GM10248 (cell line): ENCODE measurements at regions not wholly inside any gene's neighbourhood (a gene's known extent, or its start where the extent isn't known, plus 50 kb on each side); places are given as distances from the start of the nearest gene placed in this dataset.

Experiments
- CTCF ChIA-PET: fragments of 300-600 bp; sonication (Branson Sonifier 250); formaldehyde crosslinking; extraction: SDS; loops from one replicate; lab custom pipeline; 2021; ENCODE audit warnings: antibody characterized with exemption; lab: Yijun Ruan, JAX
- POLR2A ChIA-PET: fragments of 350-650 bp; sonication (Branson Sonifier 250); formaldehyde crosslinking; extraction: SDS; loops from one replicate; lab custom pipeline; 2020; ENCODE audit warnings: antibody characterized with exemption; lab: Yijun Ruan, JAX
- DNase-seq: peaks from one replicate; pipeline ENCODE4 v3.0.0; 2012; ENCODE audit errors: extremely low spot score
- CTCF ChIP-seq: IDR thresholded peaks from 2 replicates; pipeline ENCODE4 v1.5.1; 2012; ENCODE audit warnings: mild to moderate bottlenecking, low read depth; ENCODE audit errors: extremely low read depth, missing control alignments, control extremely low read depth

GRCh38 chr12:77337362-77337761 is 272.0 kb upstream of the E2F7 start:
- ChIA-PET POLR2A (no interaction called here), CTCF (interaction anchor here (1.7 kb wide), 1 partner anchor 13 kb away, joined by 5 read pairs; no protein-coding TSS in a partner anchor)
- DNase-seq, result no peak
- TF ChIP-seq CTCF, result no peak

- DNase-seq, result no peak
- POLR2A ChIA-PET, result no interaction called here
- TF ChIP-seq CTCF, result no peak
- CTCF ChIA-PET, result interaction anchor here (1.7 kb wide), 1 partner anchor 10 kb away, joined by 8 read pairs; no protein-coding TSS in a partner anchor
Measured at GRCh38 chr12:77334806-77335205, 269.4 kb upstream of the E2F7 start.

GRCh38 chr12:77328326-77328725 is 263.0 kb upstream of the E2F7 start:
- no peak for TF ChIP-seq CTCF
- POLR2A ChIA-PET, result no interaction called here
- no peak for DNase-seq
- CTCF ChIA-PET, result interaction anchor here (1.1 kb wide), 1 partner anchor 317 kb away, joined by 3 read pairs; no protein-coding TSS in a partner anchor

GRCh38 chr12:77325511-77326236 is 260.3 kb upstream of the E2F7 start:
- TF ChIP-seq CTCF, result no peak
- DNase-seq, result peak; percentile 15
- CTCF ChIA-PET, result interaction anchor here (1.7 to 2.8 kb wide), 2 partner anchors 11 to 55 kb away, joined by 4 to 13 read pairs; no protein-coding TSS in a partner anchor
- POLR2A ChIA-PET, result no interaction called here

GRCh38 chr12:77324763-77325468 is 259.5 kb upstream of the E2F7 start:
- TF ChIP-seq CTCF, result peak; percentile 50
- POLR2A ChIA-PET, result no interaction called here
- CTCF ChIA-PET, result interaction anchor here (0.6 to 2.8 kb wide), 10 partner anchors 10 to 281 kb away, joined by 3 to 13 read pairs (median 3); no protein-coding TSS in a partner anchor
- peak; percentile 78 for DNase-seq

GRCh38 chr12:77324416-77324762 is 259.0 kb upstream of the E2F7 start:
- no peak for DNase-seq
- POLR2A ChIA-PET, result no interaction called here
- no peak for TF ChIP-seq CTCF
- CTCF ChIA-PET, result interaction anchor here (0.6 to 2.8 kb wide), 9 partner anchors 10 to 281 kb away, joined by 3 to 13 read pairs (median 3); no protein-coding TSS in a partner anchor
